ENCODE measurements at regions not wholly inside any gene's neighbourhood (a gene's known extent, or its start where the extent isn't known, plus 50 kb on each side); places are given as distances from the start of the nearest gene placed in this dataset.

DNA sequence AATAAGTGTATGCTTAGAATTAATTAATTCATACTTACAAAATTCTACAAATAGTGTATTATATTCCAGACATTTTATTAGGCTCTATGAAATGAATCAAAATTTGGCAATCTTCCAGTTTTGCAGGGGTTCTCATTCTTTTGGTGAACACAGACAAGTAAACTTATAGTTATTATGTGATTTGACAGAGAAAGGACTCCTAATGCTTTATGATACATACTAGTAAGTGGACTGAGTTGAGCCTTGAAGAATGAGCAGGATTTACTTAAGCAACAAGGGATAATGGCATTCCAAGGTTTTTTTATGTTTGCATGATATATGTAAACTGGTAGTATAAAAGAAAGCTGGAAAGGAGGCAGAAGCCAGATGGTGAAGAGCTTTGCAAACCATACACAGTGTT lies 145.7 kb upstream of the FERD3L start:
- Histone ChIP-seq H4K20me1 (ENCODE audit: control insufficient read depth, insufficient read depth, insufficient read length) (no peaks in the 10 kb centered on the region), H3K79me2 (ENCODE audit: insufficient read depth, low read length) (no peaks in the 10 kb centered on the region), H3K23me2 (ENCODE audit: insufficient read length, low read depth, low read length, poor library complexity, severe bottlenecking) (no peaks in the 10 kb centered on the region), H3K23ac (ENCODE audit: insufficient read length, low read depth, low read length) (no peak overlapping the region), H3K56ac (ENCODE audit: insufficient read length, low read depth, low read length) (no peak overlapping the region), H3K79me1 (ENCODE audit: insufficient read depth, low read depth, low read length, poor library complexity, severe bottlenecking) (no peaks in the 10 kb centered on the region), H3K9ac (ENCODE audit: extremely low read depth, insufficient read length, low read length) (no peak overlapping the region), H2BK20ac (ENCODE audit: low read depth, low read length, poor library complexity, severe bottlenecking) (no peak overlapping the region), H3T11ph (ENCODE audit: low read length) (no peak overlapping the region), H3K18ac (ENCODE audit: insufficient read length, low read depth, low read length) (no peak overlapping the region), H2AFZ (ENCODE audit: low read length) (no peak overlapping the region), H3K9me3 (ENCODE audit: control insufficient read depth, low read depth, low read length) (no peaks in the 10 kb centered on the region), H2BK120ac (ENCODE audit: low read depth, low read length, poor library complexity, severe bottlenecking) (no peak overlapping the region), H2BK5ac (ENCODE audit: insufficient read length, low read length) (no peak overlapping the region), H2BK12ac (ENCODE audit: insufficient read length, low read depth, low read length) (no peak overlapping the region), H3K27me3 (ENCODE audit: insufficient read depth, low read length) (no peaks in the 10 kb centered on the region), H2AK5ac (ENCODE audit: insufficient read length, low read length) (no peak overlapping the region), H4K91ac (ENCODE audit: insufficient read length, low read depth, low read length) (no peak overlapping the region), H4K5ac (ENCODE audit: insufficient read length, low read depth, low read length) (no peak overlapping the region), H2BK15ac (ENCODE audit: low read depth, low read length) (no peak overlapping the region), H3K27ac (ENCODE audit: insufficient read length, low read depth, low read length) (no peak overlapping the region), H3K4ac (ENCODE audit: low read depth, low read length) (no peak overlapping the region), H3K14ac (ENCODE audit: insufficient read depth, low read length) (no peak overlapping the region), H3K4me2 (ENCODE audit: insufficient read depth, insufficient read length, low read length) (no peak overlapping the region), H4K8ac (replicated peaks; ENCODE audit: insufficient read length, low read depth, low read length) (no peak overlapping the region), H3K4me1 (ENCODE audit: insufficient read depth, low read length) (no peaks in the 10 kb centered on the region)
- TF ChIP-seq, protein P1, sequence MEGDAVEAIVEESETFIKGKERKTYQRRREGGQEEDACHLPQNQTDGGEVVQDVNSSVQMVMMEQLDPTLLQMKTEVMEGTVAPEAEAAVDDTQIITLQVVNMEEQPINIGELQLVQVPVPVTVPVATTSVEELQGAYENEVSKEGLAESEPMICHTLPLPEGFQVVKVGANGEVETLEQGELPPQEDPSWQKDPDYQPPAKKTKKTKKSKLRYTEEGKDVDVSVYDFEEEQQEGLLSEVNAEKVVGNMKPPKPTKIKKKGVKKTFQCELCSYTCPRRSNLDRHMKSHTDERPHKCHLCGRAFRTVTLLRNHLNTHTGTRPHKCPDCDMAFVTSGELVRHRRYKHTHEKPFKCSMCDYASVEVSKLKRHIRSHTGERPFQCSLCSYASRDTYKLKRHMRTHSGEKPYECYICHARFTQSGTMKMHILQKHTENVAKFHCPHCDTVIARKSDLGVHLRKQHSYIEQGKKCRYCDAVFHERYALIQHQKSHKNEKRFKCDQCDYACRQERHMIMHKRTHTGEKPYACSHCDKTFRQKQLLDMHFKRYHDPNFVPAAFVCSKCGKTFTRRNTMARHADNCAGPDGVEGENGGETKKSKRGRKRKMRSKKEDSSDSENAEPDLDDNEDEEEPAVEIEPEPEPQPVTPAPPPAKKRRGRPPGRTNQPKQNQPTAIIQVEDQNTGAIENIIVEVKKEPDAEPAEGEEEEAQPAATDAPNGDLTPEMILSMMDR (conservative IDR thresholded peaks at IDR 0.05): no peak
- Mint-ChIP-seq H3K4me1 (peaks cover 0 to 3% of the 10 kb centered on the region in 2 experiments; a peak in 1 of 4 replicates), H3K27ac (no peak overlapping the region), H3K4me3 (no peak overlapping the region), H3K9me3 (no peaks in the 10 kb centered on the region), H3K36me3 (ENCODE audit: insufficient read depth in 1 of 3, low read depth in 3 of 3) (no peaks in the 10 kb centered on the region), H3K27me3 (ENCODE audit: low read depth) (no peaks in the 10 kb centered on the region; the same call in 1 of the 2 replicates)
- no peak for DNase-seq
